ENCODE measurements at regions not wholly inside any gene's neighbourhood (a gene's known extent, or its start where the extent isn't known, plus 50 kb on each side); places are given as distances from the start of the nearest gene placed in this dataset.

GRCh38 chr2:7953195-7953594 lies 728.7 kb upstream of the ID2 start:
- no peak for TF ChIP-seq MYC (IDR thresholded peaks at IDR 0.05; ENCODE audit: low read depth, low read length)
- TF ChIP-seq, protein P1, sequence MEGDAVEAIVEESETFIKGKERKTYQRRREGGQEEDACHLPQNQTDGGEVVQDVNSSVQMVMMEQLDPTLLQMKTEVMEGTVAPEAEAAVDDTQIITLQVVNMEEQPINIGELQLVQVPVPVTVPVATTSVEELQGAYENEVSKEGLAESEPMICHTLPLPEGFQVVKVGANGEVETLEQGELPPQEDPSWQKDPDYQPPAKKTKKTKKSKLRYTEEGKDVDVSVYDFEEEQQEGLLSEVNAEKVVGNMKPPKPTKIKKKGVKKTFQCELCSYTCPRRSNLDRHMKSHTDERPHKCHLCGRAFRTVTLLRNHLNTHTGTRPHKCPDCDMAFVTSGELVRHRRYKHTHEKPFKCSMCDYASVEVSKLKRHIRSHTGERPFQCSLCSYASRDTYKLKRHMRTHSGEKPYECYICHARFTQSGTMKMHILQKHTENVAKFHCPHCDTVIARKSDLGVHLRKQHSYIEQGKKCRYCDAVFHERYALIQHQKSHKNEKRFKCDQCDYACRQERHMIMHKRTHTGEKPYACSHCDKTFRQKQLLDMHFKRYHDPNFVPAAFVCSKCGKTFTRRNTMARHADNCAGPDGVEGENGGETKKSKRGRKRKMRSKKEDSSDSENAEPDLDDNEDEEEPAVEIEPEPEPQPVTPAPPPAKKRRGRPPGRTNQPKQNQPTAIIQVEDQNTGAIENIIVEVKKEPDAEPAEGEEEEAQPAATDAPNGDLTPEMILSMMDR (IDR thresholded peaks at IDR 0.05; ENCODE audit: low read depth, low read length): no peak
- no peak for TF ChIP-seq POLR2A (IDR thresholded peaks at IDR 0.05; ENCODE audit: extremely low read depth, insufficient read length)
- TF ChIP-seq, protein P2, sequence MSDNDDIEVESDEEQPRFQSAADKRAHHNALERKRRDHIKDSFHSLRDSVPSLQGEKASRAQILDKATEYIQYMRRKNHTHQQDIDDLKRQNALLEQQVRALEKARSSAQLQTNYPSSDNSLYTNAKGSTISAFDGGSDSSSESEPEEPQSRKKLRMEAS (IDR thresholded peaks at IDR 0.05; ENCODE audit: low read depth, low read length): no peak
- no peak for DNase-seq (ENCODE audit: low read depth)
- no peak overlapping the region for H3K4me3 ChIP-seq (ENCODE audit: low read depth, low read length)

DNA sequence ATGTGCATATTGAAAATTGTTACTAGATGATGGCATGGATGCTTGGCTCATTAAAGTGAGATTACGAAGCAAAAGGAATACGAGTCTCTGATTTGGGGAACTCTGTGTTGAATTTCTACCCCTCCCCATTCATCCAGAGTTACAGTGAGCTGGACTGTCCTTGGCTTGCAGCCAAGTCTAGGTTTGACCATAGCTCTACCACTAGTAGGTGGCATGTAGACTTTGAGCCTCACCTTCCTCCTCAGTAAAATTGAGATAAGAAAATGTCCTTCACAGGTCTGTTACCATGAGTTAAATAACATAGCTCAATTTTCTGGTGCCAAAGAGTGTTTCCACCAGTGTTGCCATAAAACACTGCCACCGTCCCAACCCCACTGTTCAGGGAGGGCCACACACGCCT lies 727.6 kb upstream of the ID2 start:
- no peak for DNase-seq (ENCODE audit: low read depth)
- TF ChIP-seq POLR2A (IDR thresholded peaks at IDR 0.05; ENCODE audit: extremely low read depth, insufficient read length) (no peak), MYC (IDR thresholded peaks at IDR 0.05; ENCODE audit: low read depth, low read length) (no peak)
- TF ChIP-seq, protein P1 (IDR thresholded peaks at IDR 0.05; ENCODE audit: low read depth, low read length): no peak
- TF ChIP-seq, protein P2 (IDR thresholded peaks at IDR 0.05; ENCODE audit: low read depth, low read length): no peak
- H3K4me3 ChIP-seq (ENCODE audit: low read depth, low read length): no peak overlapping the region

DNA sequence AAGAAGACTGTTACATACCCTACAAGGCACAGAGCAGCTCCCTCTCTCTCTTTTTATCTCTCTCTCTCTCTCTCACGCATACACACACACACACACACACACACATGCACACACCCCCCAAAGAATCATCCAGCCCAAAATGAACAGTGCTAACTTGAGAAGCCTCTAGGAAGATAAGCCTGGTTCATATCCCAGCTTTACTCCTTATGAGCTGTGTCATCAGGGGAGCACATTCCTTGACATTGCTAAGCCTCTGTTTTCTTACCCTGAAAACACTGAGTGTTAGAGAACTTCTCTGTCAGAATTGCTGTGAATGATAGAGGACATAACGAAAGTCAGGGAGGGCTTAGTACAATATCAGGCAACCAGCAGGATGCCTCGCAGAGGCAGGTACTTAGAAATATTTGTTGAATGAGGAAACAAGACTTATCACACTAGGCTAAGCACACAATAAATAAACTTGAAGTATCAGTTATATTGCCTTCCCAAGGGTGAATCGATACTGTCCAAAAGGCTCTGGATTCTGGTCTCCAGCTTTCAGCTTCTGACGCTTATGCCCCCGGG lies 725.6 kb upstream of the ID2 start:
- DNase-seq (ENCODE audit: low read depth): no peak
- no peak overlapping the region for H3K4me3 ChIP-seq (ENCODE audit: low read depth, low read length)
- TF ChIP-seq MYC (IDR thresholded peaks at IDR 0.05; ENCODE audit: low read depth, low read length): no peak
- no peak for TF ChIP-seq POLR2A (IDR thresholded peaks at IDR 0.05; ENCODE audit: extremely low read depth, insufficient read length)
- TF ChIP-seq, protein P2 (IDR thresholded peaks at IDR 0.05; ENCODE audit: low read depth, low read length): no peak
- TF ChIP-seq, protein P1 (IDR thresholded peaks at IDR 0.05; ENCODE audit: low read depth, low read length): no peak

GRCh38 chr2:7961550-7961949 lies 720.3 kb upstream of the ID2 start:
- H3K4me3 ChIP-seq (ENCODE audit: low read depth, low read length): no peak overlapping the region
- TF ChIP-seq, protein P1 (IDR thresholded peaks at IDR 0.05; ENCODE audit: low read depth, low read length): no peak
- no peak for TF ChIP-seq MYC (IDR thresholded peaks at IDR 0.05; ENCODE audit: low read depth, low read length)
- no peak for TF ChIP-seq POLR2A (IDR thresholded peaks at IDR 0.05; ENCODE audit: extremely low read depth, insufficient read length)
- TF ChIP-seq, protein P2 (IDR thresholded peaks at IDR 0.05; ENCODE audit: low read depth, low read length): no peak
- no peak for DNase-seq (ENCODE audit: low read depth)

DNA sequence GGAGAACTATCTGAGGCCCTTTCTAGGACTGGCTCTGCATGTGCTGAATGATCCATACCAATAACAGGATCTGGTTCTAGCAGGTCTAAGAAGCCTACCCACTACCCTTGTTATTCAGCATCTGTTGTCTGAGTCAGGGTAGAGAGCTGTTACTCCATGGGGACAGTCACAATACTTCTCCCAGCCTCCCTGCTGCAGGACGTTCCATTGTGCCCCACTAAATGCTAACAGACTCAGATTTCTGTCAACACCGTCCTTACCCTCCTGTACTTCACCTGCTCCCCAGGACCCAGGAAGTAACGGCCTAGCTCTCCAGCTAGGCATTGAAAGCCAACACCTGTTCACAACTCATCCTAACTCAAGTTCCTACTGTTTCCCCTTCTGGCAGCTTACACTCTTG lies 719.7 kb upstream of the ID2 start:
- TF ChIP-seq, protein P1 (IDR thresholded peaks at IDR 0.05; ENCODE audit: low read depth, low read length): no peak
- TF ChIP-seq POLR2A (IDR thresholded peaks at IDR 0.05; ENCODE audit: extremely low read depth, insufficient read length): no peak
- no peak for DNase-seq (ENCODE audit: low read depth)
- no peak overlapping the region for H3K4me3 ChIP-seq (ENCODE audit: low read depth, low read length)

DNA sequence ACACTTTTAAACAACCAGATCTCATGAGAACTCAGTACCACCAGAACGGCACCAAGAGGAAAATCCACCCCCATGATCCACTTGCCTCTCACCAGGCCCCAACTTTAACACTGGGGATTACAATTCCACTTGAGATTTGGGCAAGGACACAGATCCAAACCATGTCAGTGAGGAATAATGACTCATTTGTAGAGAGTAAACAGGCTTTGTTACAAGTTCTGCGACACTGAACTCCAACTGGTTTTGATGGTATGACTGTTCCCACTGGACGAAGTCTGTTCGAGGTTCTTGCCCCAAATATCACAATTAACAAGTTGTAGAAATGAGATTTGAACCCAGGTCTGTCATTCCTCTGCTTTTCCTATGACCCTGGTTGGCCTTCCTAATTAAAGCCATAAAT lies 718.1 kb upstream of the ID2 start:
- TF ChIP-seq, protein P2 (IDR thresholded peaks at IDR 0.05; ENCODE audit: low read depth, low read length): no peak
- TF ChIP-seq, protein P1 (IDR thresholded peaks at IDR 0.05; ENCODE audit: low read depth, low read length): no peak
- TF ChIP-seq POLR2A (IDR thresholded peaks at IDR 0.05; ENCODE audit: extremely low read depth, insufficient read length): no peak
- TF ChIP-seq MYC (IDR thresholded peaks at IDR 0.05; ENCODE audit: low read depth, low read length): no peak
- H3K4me3 ChIP-seq (ENCODE audit: low read depth, low read length): no peak overlapping the region
- no peak for DNase-seq (ENCODE audit: low read depth)

Measured in NB4 (cell line).